IMR-90 (cell line): ENCODE measurements at regions not wholly inside any gene's neighbourhood (a gene's known extent, or its start where the extent isn't known, plus 50 kb on each side); places are given as distances from the start of the nearest gene placed in this dataset.

Source experiments
- ATAC-seq: fragments of 200-7000 bp; cut with Tn5 transposase; 2 replicates; pipeline ENCODE4 v1.9.1; 2020; ENCODE audit warnings: low read depth, mild to moderate bottlenecking, moderate library complexity
- BruUV-seq: library from RNA; stranded (reverse); fragments of 400-500 nt; replicated peaks from 2 replicates; lab custom pipeline; 2021; lab: Mats Ljungman, UMichigan
- CTCF ChIA-PET: fragments of 300-600 bp; formaldehyde crosslinking; extraction: SDS; loops from one replicate; lab custom pipeline; 2021; ENCODE audit warnings: antibody characterized with exemption; lab: Yijun Ruan, JAX
- POLR2A ChIA-PET: fragments of 300-600 bp; sonication (Branson Sonifier 250); formaldehyde crosslinking; loops from one replicate; lab custom pipeline; 2022; ENCODE audit warnings: antibody characterized with exemption; ENCODE audit not compliant: unreplicated experiment; lab: Charles Lee
- DNase-seq: peaks from one replicate; pipeline ENCODE4 v3.0.0; 2013
- H2AFZ ChIP-seq: replicated peaks from 2 replicates; pipeline ENCODE3; 2013; ENCODE audit warnings: low read length, mild to moderate bottlenecking; ENCODE audit not compliant: poor library complexity
- H2AK5ac ChIP-seq: 2 replicates; pipeline ENCODE4 v1.6.1; 2013; ENCODE audit warnings: low read depth, low read length, inconsistent platforms
- H2AK9ac ChIP-seq: replicated peaks from 2 replicates; pipeline ENCODE3; 2013; ENCODE audit warnings: mild to moderate bottlenecking, low read depth, low read length, moderate library complexity; ENCODE audit not compliant: poor library complexity
- H2BK120ac ChIP-seq: 2 replicates; pipeline ENCODE4 v1.6.1; 2013; ENCODE audit warnings: low read depth, low read length, inconsistent platforms
- H2BK15ac ChIP-seq: 3 replicates; pipeline ENCODE4 v1.6.1; 2013; ENCODE audit warnings: low read depth, low read length, inconsistent platforms
- H2BK20ac ChIP-seq: 2 replicates; pipeline ENCODE4 v1.6.1; 2013; ENCODE audit warnings: low read depth, mild to moderate bottlenecking, inconsistent platforms, low read length, moderate library complexity
- H2BK5ac ChIP-seq: 2 replicates; pipeline ENCODE4 v1.6.1; 2013; ENCODE audit warnings: mild to moderate bottlenecking, low read depth, low read length, inconsistent platforms; ENCODE audit not compliant: poor library complexity, severe bottlenecking
- H3K14ac ChIP-seq: replicated peaks from 2 replicates; pipeline ENCODE4 v1.6.1; 2013; ENCODE audit warnings: low read depth, low read length, inconsistent platforms
- H3K18ac ChIP-seq: 2 replicates; pipeline ENCODE4 v1.6.1; 2013; ENCODE audit warnings: low read depth, low read length, control low read depth
- H3K23ac ChIP-seq: 2 replicates; pipeline ENCODE4 v1.6.1; 2013; ENCODE audit warnings: low read depth, low read length, inconsistent platforms
- H3K27ac ChIP-seq: 2 replicates; pipeline ENCODE4 v1.5.1; 2013; ENCODE audit warnings: mild to moderate bottlenecking, control low read depth, low read length; ENCODE audit not compliant: insufficient read depth
- H3K27me3 ChIP-seq: 2 replicates; pipeline ENCODE4 v1.6.1; 2013; ENCODE audit warnings: low read length; ENCODE audit not compliant: control insufficient read depth, insufficient read depth
- H3K36me3 ChIP-seq: 2 replicates; pipeline ENCODE4 v1.6.1; 2013; ENCODE audit warnings: low read length, mixed read lengths; ENCODE audit not compliant: control insufficient read depth, insufficient read depth
- H3K4ac ChIP-seq: 2 replicates; pipeline ENCODE4 v1.6.1; 2013; ENCODE audit warnings: low read depth, low read length, inconsistent platforms
- H3K4me1 ChIP-seq: 2 replicates; pipeline ENCODE4 v1.6.1; 2013; ENCODE audit warnings: low read length, mixed read lengths; ENCODE audit not compliant: control insufficient read depth, insufficient read depth
- H3K4me2 ChIP-seq: 2 replicates; pipeline ENCODE4 v1.6.1; 2013; ENCODE audit warnings: low read depth, mild to moderate bottlenecking, control low read depth, low read length, moderate library complexity
- H3K4me3 ChIP-seq: 2 replicates; pipeline ENCODE4 v1.5.1; 2013; ENCODE audit warnings: low read depth, mild to moderate bottlenecking, control low read depth, low read length, moderate library complexity; ENCODE audit not compliant: insufficient read depth
- H3K56ac ChIP-seq: 2 replicates; pipeline ENCODE4 v1.6.1; 2013; ENCODE audit warnings: low read length, inconsistent platforms; ENCODE audit not compliant: insufficient read depth; ENCODE audit errors: extremely low read depth
- H3K79me1 ChIP-seq, 2 experiments: 2 replicates each; pipeline ENCODE4 v1.6.1; 2013; ENCODE audit warnings: low read length in 2 of 2, inconsistent platforms in 1 of 2, low read depth in 1 of 2
- H3K9ac ChIP-seq: 2 replicates; pipeline ENCODE4 v1.6.1; 2013; ENCODE audit warnings: low read depth, low read length, control low read depth
- H3K9me1 ChIP-seq: 2 replicates; pipeline ENCODE4 v1.6.1; 2013; ENCODE audit warnings: low read length, inconsistent platforms; ENCODE audit not compliant: insufficient read depth
- H3K9me3 ChIP-seq: 2 replicates; pipeline ENCODE4 v1.6.1; 2013; ENCODE audit warnings: low read length; ENCODE audit not compliant: control insufficient read depth, insufficient read depth
- H4K20me1 ChIP-seq: 2 replicates; pipeline ENCODE4 v1.6.1; 2013; ENCODE audit warnings: low read length, inconsistent platforms; ENCODE audit not compliant: insufficient read depth
- H4K5ac ChIP-seq: 2 replicates; pipeline ENCODE4 v1.6.1; 2013; ENCODE audit warnings: mild to moderate bottlenecking, low read depth, low read length, control low read depth
- H4K8ac ChIP-seq, 2 experiments: 2 replicates each; pipeline ENCODE4 v1.6.1; 2013; ENCODE audit warnings: low read depth in 2 of 2, low read length in 2 of 2, control low read depth in 1 of 2, inconsistent platforms in 1 of 2
- H4K91ac ChIP-seq: 2 replicates; pipeline ENCODE4 v1.6.1; 2013; ENCODE audit warnings: low read depth, low read length, inconsistent platforms; ENCODE audit not compliant: insufficient read depth
- CEBPB ChIP-seq: IDR thresholded peaks from 2 replicates; pipeline ENCODE4 v1.6.1; 2012; ENCODE audit warnings: low read depth, low read length, improper control_type of control experiment
- MAZ ChIP-seq: IDR thresholded peaks from 2 replicates; pipeline ENCODE4 v1.6.1; 2012; ENCODE audit warnings: low read depth, mild to moderate bottlenecking, low read length, improper control_type of control experiment, moderate library complexity, borderline replicate concordance
- MXI1 ChIP-seq: IDR thresholded peaks from 2 replicates; pipeline ENCODE4 v1.6.1; 2012; ENCODE audit warnings: low read depth, mild to moderate bottlenecking, low read length, moderate library complexity, borderline replicate concordance
- NFE2L2 ChIP-seq: fragments of 150-350 bp; IDR thresholded peaks from 2 replicates; pipeline ENCODE4 v1.6.1; 2016; ENCODE audit warnings: low read depth, mild to moderate bottlenecking, low read length
- WGBS, 2 experiments: methylation state at CpG; one replicate each; pipeline versions ENCODE4 v1.1.5 to v1.1.7; 2013; ENCODE audit warnings: missing lambda C conversion rate in 2 of 2; ENCODE audit not compliant: insufficient read length in 1 of 2; ENCODE audit errors: extremely low coverage in 2 of 2; 5-methylcytosine and 5-hydroxymethylcytosine counted together
- dilution Hi-C: fragments of 300-500 bp; cut with HindIII; formaldehyde crosslinking; loops from one replicate; pipeline ENCODE4 v1.14.3; 2018; ENCODE audit warnings: low sequenced_read_pairs; ENCODE audit not compliant: unreplicated experiment
- in situ Hi-C: fragments of 300-500 bp; cut with MboI; formaldehyde crosslinking; loops from 3 replicates; pipeline ENCODE4 v1.14.3; 2019; ENCODE audit warnings: low sequenced_read_pairs, inconsistent platforms, mixed read lengths
- intact Hi-C: fragments of 100-400 bp; cut with micrococcal nuclease; formaldehyde crosslinking; loops from 2 replicates; pipeline ENCODE4 v1.10.0; 2022
- TF ChIP-seq, protein P1 (sequence below): conservative IDR thresholded peaks from 2 replicates; pipeline ENCODE4 v1.5.1; 2012; ENCODE audit warnings: mild to moderate bottlenecking, low read depth, low read length, improper control_type of control experiment

DNA sequence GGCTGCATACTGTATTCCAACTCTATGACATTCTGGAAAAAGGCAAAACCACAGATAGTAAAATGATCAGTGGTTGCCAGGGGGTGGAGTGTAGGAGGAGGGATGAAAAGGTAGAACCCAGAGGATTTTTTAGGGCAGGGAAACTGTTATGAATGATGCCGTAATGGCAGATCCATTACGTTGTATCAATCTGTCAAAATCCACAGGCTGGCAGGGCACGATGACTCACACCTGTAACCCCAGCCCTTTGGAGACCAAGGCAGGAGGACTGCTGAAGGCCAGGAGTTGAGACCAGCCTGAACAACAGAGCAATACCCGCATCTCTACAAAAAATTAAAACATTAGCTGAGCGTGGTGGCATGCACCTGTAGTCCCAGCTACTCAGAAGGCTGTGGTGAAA, 91.8 kb downstream of the RMI2 start:
- CTCF ChIA-PET = no interaction called here
- Histone ChIP-seq H4K91ac (no peak overlapping the region), H3K4me1 (no peaks in the 10 kb centered on the region), H2AFZ (no peak overlapping the region), H3K23ac (no peak overlapping the region), H4K8ac (no peak overlapping the region), H3K27ac (no peak overlapping the region), H3K36me3 (no peaks in the 10 kb centered on the region), H3K9me1 (no peaks in the 10 kb centered on the region), H4K5ac (no peak overlapping the region), H4K20me1 (no peaks in the 10 kb centered on the region), H2AK5ac (no peak overlapping the region), H3K14ac (no peak overlapping the region), H3K9ac (no peak overlapping the region), H3K79me1 (no peaks in the 10 kb centered on the region), H2BK5ac (no peak overlapping the region), H3K4me2 (no peak overlapping the region), H3K18ac (no peak overlapping the region), H3K4ac (no peak overlapping the region), H2AK9ac (no peak overlapping the region), H3K4me3 (no peak overlapping the region), H3K9me3 (peaks cover 23% of the 10 kb centered on the region), H3K27me3 (peaks cover 33% of the 10 kb centered on the region), H2BK120ac (no peak overlapping the region), H3K56ac (no peak overlapping the region), H2BK15ac (no peak overlapping the region), H2BK20ac (no peak overlapping the region)
- in situ Hi-C loops (no loop called here), dilution Hi-C loops (no loop called here), intact Hi-C loops (no loop called here)
- 57% methylated on average over 2 of the region's 5 CpGs; no CpG with 5 or more reads in 1 of the 2 experiments for WGBS, 2 experiments
- TF ChIP-seq, protein P1, sequence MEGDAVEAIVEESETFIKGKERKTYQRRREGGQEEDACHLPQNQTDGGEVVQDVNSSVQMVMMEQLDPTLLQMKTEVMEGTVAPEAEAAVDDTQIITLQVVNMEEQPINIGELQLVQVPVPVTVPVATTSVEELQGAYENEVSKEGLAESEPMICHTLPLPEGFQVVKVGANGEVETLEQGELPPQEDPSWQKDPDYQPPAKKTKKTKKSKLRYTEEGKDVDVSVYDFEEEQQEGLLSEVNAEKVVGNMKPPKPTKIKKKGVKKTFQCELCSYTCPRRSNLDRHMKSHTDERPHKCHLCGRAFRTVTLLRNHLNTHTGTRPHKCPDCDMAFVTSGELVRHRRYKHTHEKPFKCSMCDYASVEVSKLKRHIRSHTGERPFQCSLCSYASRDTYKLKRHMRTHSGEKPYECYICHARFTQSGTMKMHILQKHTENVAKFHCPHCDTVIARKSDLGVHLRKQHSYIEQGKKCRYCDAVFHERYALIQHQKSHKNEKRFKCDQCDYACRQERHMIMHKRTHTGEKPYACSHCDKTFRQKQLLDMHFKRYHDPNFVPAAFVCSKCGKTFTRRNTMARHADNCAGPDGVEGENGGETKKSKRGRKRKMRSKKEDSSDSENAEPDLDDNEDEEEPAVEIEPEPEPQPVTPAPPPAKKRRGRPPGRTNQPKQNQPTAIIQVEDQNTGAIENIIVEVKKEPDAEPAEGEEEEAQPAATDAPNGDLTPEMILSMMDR = no peak
- TF ChIP-seq MXI1 (no peak), NFE2L2 (no peak), CEBPB (no peak), MAZ (no peak)
- ATAC-seq (no peak), DNase-seq (no peak)
- POLR2A ChIA-PET = no interaction called here
- no TSS peak for BruUV-seq
